SK-N-SH (cell line): ENCODE measurements at regions not wholly inside any gene's neighbourhood (a gene's known extent, or its start where the extent isn't known, plus 50 kb on each side); places are given as distances from the start of the nearest gene placed in this dataset.

Experiments
- CTCF ChIA-PET: fragments of 300-600, 350-600 bp; formaldehyde crosslinking; extraction: SDS; loops from one replicate; lab custom pipeline; 2021; lab: Yijun Ruan, JAX
- POLR2A ChIA-PET: fragments of 350-600 bp; sonication (Branson Sonifier 250); formaldehyde crosslinking; extraction: SDS; loops from one replicate; lab custom pipeline; 2020; ENCODE audit warnings: antibody characterized with exemption, inconsistent platforms; lab: Yijun Ruan, JAX
- DNase-seq: peaks from one replicate; pipeline ENCODE4 v3.0.0; 2012
- H2AFZ ChIP-seq: fragments of 200-600 bp; sonication (generic); 2 replicates; pipeline ENCODE4 v1.8.1; 2016; ENCODE audit warnings: antibody characterized with exemption, mild to moderate bottlenecking, low read depth
- H3F3A ChIP-seq: fragments of 200-600 bp; sonication (generic); replicated peaks from 2 replicates; pipeline ENCODE3; 2016; ENCODE audit warnings: antibody characterized with exemption, mild to moderate bottlenecking; ENCODE audit not compliant: insufficient read depth
- H3K27ac ChIP-seq, 2 experiments: fragments of 200-500 bp in 1 of 2; fragments of 200-600 bp in 1 of 2; sonication (Bioruptor generic) in 1 of 2; sonication (generic), shearing (Covaris generic) in 1 of 2; 2 replicates each; pipeline versions ENCODE4 v1.5.1 to v1.6.1; 2014 to 2016; ENCODE audit warnings: low read depth in 2 of 2, inconsistent platforms in 1 of 2, low read length in 1 of 2, mild to moderate bottlenecking in 1 of 2, mixed read lengths in 1 of 2
- H3K27me3 ChIP-seq: fragments of 200-600 bp; sonication (generic), shearing (Covaris generic); 2 replicates; pipeline ENCODE4 v1.6.1; 2016; ENCODE audit warnings: mixed run types; ENCODE audit not compliant: insufficient read depth
- H3K36me3 ChIP-seq, 2 experiments: fragments of 200-500 bp in 1 of 2; fragments of 200-600 bp in 1 of 2; sonication (Bioruptor generic) in 1 of 2; sonication (generic) in 1 of 2; replicated peaks in 1 of 2; 2 replicates each; pipeline versions ENCODE3 to v1.5.1; 2014 to 2016; ENCODE audit warnings: low read length in 1 of 2, mild to moderate bottlenecking in 1 of 2; ENCODE audit not compliant: insufficient read depth in 2 of 2, control insufficient read depth in 1 of 2
- H3K4me1 ChIP-seq, 2 experiments: fragments of 200-500 bp in 1 of 2; fragments of 200-600 bp in 1 of 2; sonication (Bioruptor generic) in 1 of 2; sonication (generic), shearing (Covaris generic) in 1 of 2; 2 replicates each; pipeline versions ENCODE4 v1.5.1 to v1.6.1; 2014 to 2016; ENCODE audit warnings: low read depth in 1 of 2, low read length in 1 of 2, mixed run types in 1 of 2; ENCODE audit not compliant: insufficient read depth in 2 of 2, control insufficient read depth in 1 of 2
- H3K4me2 ChIP-seq: fragments of 200-600 bp; sonication (generic), shearing (Covaris generic); 2 replicates; pipeline ENCODE4 v1.6.1; 2017; ENCODE audit warnings: mixed run types
- H3K4me3 ChIP-seq, 2 experiments: fragments of 200-500 bp in 1 of 2; fragments of 200-600 bp in 1 of 2; sonication (Bioruptor generic) in 1 of 2; sonication (generic), shearing (Covaris generic) in 1 of 2; 2 replicates each; pipeline versions ENCODE4 v1.5.1 to v1.8.1; 2014 to 2016; ENCODE audit warnings: low read depth in 2 of 2, inconsistent platforms in 1 of 2, low read length in 1 of 2, mild to moderate bottlenecking in 1 of 2, mixed read lengths in 1 of 2, moderate library complexity in 1 of 2
- H3K79me2 ChIP-seq: fragments of 200-600 bp; sonication (generic); 2 replicates; pipeline ENCODE4 v1.8.1; 2017; ENCODE audit warnings: mild to moderate bottlenecking; ENCODE audit not compliant: insufficient read depth
- H3K9ac ChIP-seq: fragments of 200-600 bp; sonication (generic); 2 replicates; pipeline ENCODE4 v1.6.1; 2017; ENCODE audit warnings: mixed run types
- H3K9me2 ChIP-seq: fragments of 200-600 bp; sonication (generic); 2 replicates; pipeline ENCODE4 v1.6.1; 2017; ENCODE audit warnings: mixed run types
- H3K9me3 ChIP-seq: fragments of 200-600 bp; sonication (generic); 2 replicates; pipeline ENCODE4 v1.6.1; 2017; ENCODE audit warnings: mixed run types, mild to moderate bottlenecking, moderate library complexity
- H4K20me1 ChIP-seq: fragments of 200-600 bp; sonication (generic); 2 replicates; pipeline ENCODE4 v1.6.1; 2017; ENCODE audit warnings: mild to moderate bottlenecking, mixed run types; ENCODE audit not compliant: insufficient read depth
- CTCF ChIP-seq: fragments of 200-600 bp; sonication (generic); IDR thresholded peaks from 2 replicates; pipeline ENCODE4 v1.6.1; 2017; ENCODE audit warnings: antibody characterized with exemption, mild to moderate bottlenecking, moderate library complexity
- ELF1 ChIP-seq: IDR thresholded peaks from 2 replicates; pipeline ENCODE4 v1.4.0; 2012
- EZH2phosphoT487 ChIP-seq: fragments of 200-600 bp; sonication (generic); IDR thresholded peaks from 2 replicates; pipeline ENCODE4 v1.6.1; 2017; ENCODE audit warnings: low read depth, mixed run types, mild to moderate bottlenecking, antibody characterized with exemption, moderate library complexity, borderline replicate concordance
- FOXM1 ChIP-seq: IDR thresholded peaks from 2 replicates; pipeline ENCODE4 v1.4.0; 2012; ENCODE audit warnings: low read depth, mild to moderate bottlenecking
- IRF3 ChIP-seq: fragments of 150-350 bp; IDR thresholded peaks from 2 replicates; pipeline ENCODE4 v1.6.1; 2016; ENCODE audit warnings: mild to moderate bottlenecking, low read depth, low read length
- MAX ChIP-seq: IDR thresholded peaks from 2 replicates; pipeline ENCODE4 v1.4.0; 2012; ENCODE audit warnings: low read depth
- MXI1 ChIP-seq: IDR thresholded peaks from 2 replicates; pipeline ENCODE4 v1.6.1; 2012; ENCODE audit warnings: mild to moderate bottlenecking, low read depth, low read length, improper control_type of control experiment
- NFIC ChIP-seq: IDR thresholded peaks from 2 replicates; pipeline ENCODE4 v1.4.0; 2012; ENCODE audit warnings: borderline replicate concordance
- NRF1 ChIP-seq: IDR thresholded peaks from 2 replicates; pipeline ENCODE4 v1.6.1; 2012; ENCODE audit warnings: low read depth, mild to moderate bottlenecking, low read length
- RAD21 ChIP-seq: IDR thresholded peaks from 2 replicates; pipeline ENCODE4 v1.6.1; 2012; ENCODE audit warnings: mild to moderate bottlenecking, low read length
- RXRA ChIP-seq: IDR thresholded peaks from 2 replicates; pipeline ENCODE4 v1.4.0; 2012; ENCODE audit warnings: low read depth, mild to moderate bottlenecking, borderline replicate concordance
- SIN3A ChIP-seq: IDR thresholded peaks from 2 replicates; pipeline ENCODE4 v1.6.1; 2012; ENCODE audit warnings: low read depth, mild to moderate bottlenecking, low read length, moderate library complexity, borderline replicate concordance
- TCF12 ChIP-seq: IDR thresholded peaks from 2 replicates; pipeline ENCODE4 v1.4.0; 2012
- USF1 ChIP-seq: IDR thresholded peaks from 2 replicates; pipeline ENCODE4 v1.4.0; 2012; ENCODE audit warnings: low read depth, borderline replicate concordance
- YY1 ChIP-seq: IDR thresholded peaks from 2 replicates; pipeline ENCODE4 v1.4.0; 2012; ENCODE audit warnings: low read depth, mild to moderate bottlenecking
- ZBTB33 ChIP-seq: IDR thresholded peaks from 2 replicates; pipeline ENCODE4 v1.4.0; 2012; ENCODE audit warnings: low read depth, borderline replicate concordance
- WGBS: methylation state at CpG from one replicate; pipeline ENCODE4 v1.1.6; 2017; ENCODE audit warnings: low lambda C conversion rate; 5-methylcytosine and 5-hydroxymethylcytosine counted together

GRCh38 chr2:5094192-5094591 is 598.0 kb upstream of the SOX11 start:
- Histone ChIP-seq H3K4me1 (no peaks in the 10 kb centered on the region; a peak in 1 of 4 replicates), H3K9me3 (no peaks in the 10 kb centered on the region), H3K4me2 (no peak overlapping the region), H3K27ac (no peak overlapping the region), H4K20me1 (no peaks in the 10 kb centered on the region), H3K79me2 (no peaks in the 10 kb centered on the region), H3K27me3 (no peaks in the 10 kb centered on the region), H2AFZ (no peak overlapping the region), H3K4me3 (no peak overlapping the region), H3K36me3 (no peaks in the 10 kb centered on the region), H3K9ac (no peak overlapping the region), H3F3A (no peaks in the 10 kb centered on the region), H3K9me2 (no peaks in the 10 kb centered on the region)
- 26% methylated on average over 5 of the region's 5 CpGs for WGBS
- ChIA-PET POLR2A (no interaction called here), CTCF (no interaction called here)
- DNase-seq = no peak
- TF ChIP-seq RAD21 = no peak
- TF ChIP-seq NRF1 = no peak
- TF ChIP-seq CTCF = no peak
- no peak for TF ChIP-seq IRF3
- TF ChIP-seq ZBTB33 = no peak
- TF ChIP-seq RXRA = no peak
- TF ChIP-seq YY1 = no peak

- no peaks in the 10 kb centered on the region for H3K79me2 ChIP-seq
- no peak overlapping the region for H3K4me2 ChIP-seq
- no peak for DNase-seq
- H3K4me1 ChIP-seq = no peaks in the 10 kb centered on the region
- H3K9me2 ChIP-seq = no peaks in the 10 kb centered on the region
- H3K4me3 ChIP-seq = no peak overlapping the region
- TF ChIP-seq NFIC (no peak), IRF3 (no peak), RXRA (no peak), USF1 (no peak), ELF1 (no peak), SIN3A (no peak), MXI1 (no peak), CTCF (no peak), TCF12 (no peak), MAX (no peak), FOXM1 (no peak), EZH2phosphoT487 (no peak)
- H3K27me3 ChIP-seq = no peaks in the 10 kb centered on the region
- H3K27ac ChIP-seq = no peak overlapping the region
- no peaks in the 10 kb centered on the region for H3K36me3 ChIP-seq
- ChIA-PET CTCF (interaction anchor here (0.6 kb wide), 1 partner anchor 1699 kb away, joined by 3 read pairs; no protein-coding TSS in a partner anchor), POLR2A (interaction anchor here (0.6 kb wide), 1 partner anchor 24 kb away, joined by 3 read pairs; no protein-coding TSS in a partner anchor)
- H2AFZ ChIP-seq = no peak overlapping the region
- H4K20me1 ChIP-seq = no peaks in the 10 kb centered on the region
- no peaks in the 10 kb centered on the region for H3F3A ChIP-seq
- WGBS = 65% methylated on average over 1 of the region's 1 CpG
- H3K9me3 ChIP-seq = 0 out of 2 replicates have a peak, but pooled peaks cover 9% of the 10 kb centered on the region
- no peak overlapping the region for H3K9ac ChIP-seq
Observed at GRCh38 chr2:5098286-5098685, 593.9 kb upstream of the SOX11 start.
